B cell (primary cell): ENCODE measurements at regions not wholly inside any gene's neighbourhood (a gene's known extent, or its start where the extent isn't known, plus 50 kb on each side); places are given as distances from the start of the nearest gene placed in this dataset.

Experiments used
- ATAC-seq: fragments of 200-7000 bp; cut with Tn5 transposase; one replicate; pipeline ENCODE4 v1.10.0; 2021; ENCODE audit warnings: low read depth, mild to moderate bottlenecking, moderate number of reproducible peaks, moderate library complexity
- CTCF ChIA-PET: fragments of 350-600 bp; sonication (Branson Sonifier 250); formaldehyde crosslinking; loops from one replicate; lab custom pipeline; 2021; ENCODE audit warnings: antibody characterized with exemption, inconsistent platforms; lab: Charles Lee
- POLR2A ChIA-PET: fragments of 350-600 bp; sonication (Branson Sonifier 250); formaldehyde crosslinking; loops from one replicate; lab custom pipeline; 2021; ENCODE audit warnings: antibody characterized with exemption; lab: Charles Lee
- DNase-seq: peaks from one replicate; pipeline ENCODE4 v3.0.0; 2013
- H2AFZ ChIP-seq: 2 replicates; pipeline ENCODE4 v1.6.1; 2012; ENCODE audit warnings: mild to moderate bottlenecking, low read depth, low read length; ENCODE audit not compliant: insufficient read depth, poor library complexity, severe bottlenecking
- H3K27ac ChIP-seq, 2 donors: 1 replicate in 1 of 2; 2 replicates in 1 of 2; pipeline ENCODE4 v1.5.1; 2012 to 2013; ENCODE audit warnings: low read length in 2 of 2, mild to moderate bottlenecking in 2 of 2, moderate library complexity in 1 of 2
- H3K27me3 ChIP-seq, 4 experiments: fragments of 200-600 bp in 1 of 4; sonication (generic) in 1 of 4; replicated peaks in 1 of 4; 1 replicate in 2 of 4; 2 replicates in 2 of 4; pipeline versions ENCODE4 v1.6.1 to v1.7.0; 2013 to 2016; ENCODE audit warnings: low read length in 3 of 4, mild to moderate bottlenecking in 2 of 4, mixed read lengths in 1 of 4, moderate library complexity in 1 of 4; ENCODE audit not compliant: insufficient read depth in 4 of 4, control insufficient read depth in 3 of 4; ENCODE audit errors: control extremely low read depth in 1 of 4
- H3K36me3 ChIP-seq, 2 experiments: replicated peaks in 1 of 2; 1 replicate in 1 of 2; 2 replicates in 1 of 2; pipeline versions ENCODE4 v1.6.1 to v1.7.1; 2013; ENCODE audit warnings: low read length in 1 of 2; ENCODE audit not compliant: insufficient read depth in 2 of 2, control insufficient read depth in 1 of 2; ENCODE audit errors: control extremely low read depth in 1 of 2, extremely low read depth in 1 of 2
- H3K4me1 ChIP-seq, 2 donors: fragments of 200-600 bp in 1 of 2; sonication (generic) in 1 of 2; 1 replicate in 1 of 2; 2 replicates in 1 of 2; pipeline versions ENCODE4 v1.5.1 to v1.6.1; 2013 to 2017; ENCODE audit warnings: low read length in 2 of 2; ENCODE audit not compliant: control insufficient read depth in 2 of 2, insufficient read depth in 2 of 2
- H3K4me2 ChIP-seq: replicated peaks from 2 replicates; pipeline ENCODE3; 2012; ENCODE audit warnings: mild to moderate bottlenecking, low read depth, low read length; ENCODE audit not compliant: poor library complexity, severe bottlenecking
- H3K4me3 ChIP-seq, 5 experiments: fragments of 200-600 bp in 1 of 5; sonication (generic) in 1 of 5; 1 replicate in 3 of 5; 2 replicates in 2 of 5; pipeline versions ENCODE4 v1.5.1 to v1.7.0; 2011 to 2016; ENCODE audit warnings: low read length in 4 of 5, mild to moderate bottlenecking in 4 of 5, low read depth in 2 of 5, control low read depth in 1 of 5, moderate library complexity in 1 of 5; ENCODE audit not compliant: insufficient read depth in 1 of 5; ENCODE audit errors: control extremely low read depth in 1 of 5, extremely low read depth in 1 of 5
- H3K79me2 ChIP-seq: fragments of 200-600 bp; sonication (generic); one replicate; pipeline ENCODE4 v1.6.0; 2016; ENCODE audit warnings: low read length; ENCODE audit not compliant: control insufficient read depth, insufficient read depth
- H3K9ac ChIP-seq: fragments of 200-600 bp; sonication (generic); 2 replicates; pipeline ENCODE4 v1.6.1; 2017; ENCODE audit warnings: mild to moderate bottlenecking, low read length, moderate library complexity
- H3K9me3 ChIP-seq, 3 donors: one replicate each; pipeline versions ENCODE4 v1.6.1 to v1.7.1; 2013; ENCODE audit warnings: low read length in 2 of 3; ENCODE audit not compliant: control insufficient read depth in 2 of 3, insufficient read depth in 1 of 3; ENCODE audit errors: control extremely low read depth in 1 of 3
- H4K20me1 ChIP-seq: 2 replicates; pipeline ENCODE4 v1.6.0; 2012; ENCODE audit warnings: mild to moderate bottlenecking, low read length; ENCODE audit not compliant: insufficient read depth, control insufficient read depth, poor library complexity, severe bottlenecking
- H3K27ac Mint-ChIP-seq: one replicate; pipeline ENCODE4 v1.8.0; 2021; ENCODE audit warnings: mixed read lengths
- H3K27me3 Mint-ChIP-seq: one replicate; pipeline ENCODE4 v1.8.0; 2021; ENCODE audit warnings: mixed read lengths
- H3K4me1 Mint-ChIP-seq: one replicate; pipeline ENCODE4 v1.8.0; 2021; ENCODE audit warnings: mixed read lengths
- H3K4me3 Mint-ChIP-seq: one replicate; pipeline ENCODE4 v1.8.0; 2021; ENCODE audit warnings: mixed read lengths
- H3K9me3 Mint-ChIP-seq: one replicate; pipeline ENCODE4 v1.8.0; 2022; ENCODE audit warnings: mixed read lengths; ENCODE audit not compliant: insufficient read depth
- EZH2 ChIP-seq: IDR thresholded peaks from 2 replicates; pipeline ENCODE4 v1.6.1; 2012; ENCODE audit warnings: borderline replicate concordance, low read depth, mild to moderate bottlenecking, moderate library complexity, low read length; ENCODE audit not compliant: insufficient read depth, poor library complexity, severe bottlenecking
- WGBS: methylation state at CpG from one replicate; pipeline ENCODE4 v1.1.5; 2013; ENCODE audit warnings: missing lambda C conversion rate; ENCODE audit not compliant: insufficient coverage; 5-methylcytosine and 5-hydroxymethylcytosine counted together
- intact Hi-C: fragments of 100-400 bp; cut with micrococcal nuclease; formaldehyde crosslinking; loops from one replicate; pipeline ENCODE4 v1.10.0; 2022
- TF ChIP-seq, protein P1 (sequence below): fragments of 200-600 bp; IDR thresholded peaks from one replicate; pipeline ENCODE4 v1.8.0; 2022; ENCODE audit warnings: antibody characterized with exemption, mild to moderate bottlenecking

DNA sequence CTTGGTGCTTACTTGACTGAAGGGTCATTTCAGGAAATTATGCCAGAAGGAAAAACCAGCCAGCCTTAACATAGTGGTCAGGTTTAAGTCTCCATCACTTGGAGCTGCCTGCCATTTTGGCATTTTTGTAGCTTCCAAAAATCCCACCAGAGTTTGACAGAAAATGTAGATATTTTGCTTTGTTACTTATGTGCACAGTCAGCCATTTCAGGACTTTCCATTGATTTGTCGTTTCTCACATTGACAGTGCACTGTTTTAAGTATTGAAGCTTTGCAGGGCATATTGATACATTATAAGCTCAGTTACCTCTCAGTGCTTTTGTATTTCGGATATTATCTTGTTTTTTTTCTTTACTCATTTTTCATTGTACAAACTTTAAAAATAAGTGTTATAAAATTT, 89.0 kb upstream of the ANKRD34C start:
- no CpG with 5 or more reads among the region's 2 CpGs for WGBS
- Histone ChIP-seq H3K4me2 (no peak overlapping the region), H3K79me2 (no peaks in the 10 kb centered on the region), H2AFZ (no peak overlapping the region), H4K20me1 (no peaks in the 10 kb centered on the region), H3K9ac (no peak overlapping the region), H3K4me1 (no peaks in the 10 kb centered on the region), H3K36me3 (no peaks in the 10 kb centered on the region), H3K9me3 (no peaks in the 10 kb centered on the region), H3K27ac (no peak overlapping the region), H3K27me3 (peaks cover 0 to 6% (median 0%) of the 10 kb centered on the region in 4 experiments), H3K4me3 (no peak overlapping the region)
- no peak overlapping the region for H3K27ac Mint-ChIP-seq
- intact Hi-C loops, result no loop called here
- no peak for DNase-seq
- H3K27me3 Mint-ChIP-seq, result peaks cover 39% of the 10 kb centered on the region
- H3K4me1 Mint-ChIP-seq, result no peaks in the 10 kb centered on the region
- H3K9me3 Mint-ChIP-seq, result no peaks in the 10 kb centered on the region
- CTCF ChIA-PET, result interaction anchor here (1.6 to 1.9 kb wide), 2 partner anchors 9 to 15 kb away, joined by 4 to 14 read pairs; no protein-coding TSS in a partner anchor
- no peak for ATAC-seq
- no peak overlapping the region for H3K4me3 Mint-ChIP-seq
- POLR2A ChIA-PET, result no interaction called here
- no peak for TF ChIP-seq EZH2
- TF ChIP-seq, protein P1, sequence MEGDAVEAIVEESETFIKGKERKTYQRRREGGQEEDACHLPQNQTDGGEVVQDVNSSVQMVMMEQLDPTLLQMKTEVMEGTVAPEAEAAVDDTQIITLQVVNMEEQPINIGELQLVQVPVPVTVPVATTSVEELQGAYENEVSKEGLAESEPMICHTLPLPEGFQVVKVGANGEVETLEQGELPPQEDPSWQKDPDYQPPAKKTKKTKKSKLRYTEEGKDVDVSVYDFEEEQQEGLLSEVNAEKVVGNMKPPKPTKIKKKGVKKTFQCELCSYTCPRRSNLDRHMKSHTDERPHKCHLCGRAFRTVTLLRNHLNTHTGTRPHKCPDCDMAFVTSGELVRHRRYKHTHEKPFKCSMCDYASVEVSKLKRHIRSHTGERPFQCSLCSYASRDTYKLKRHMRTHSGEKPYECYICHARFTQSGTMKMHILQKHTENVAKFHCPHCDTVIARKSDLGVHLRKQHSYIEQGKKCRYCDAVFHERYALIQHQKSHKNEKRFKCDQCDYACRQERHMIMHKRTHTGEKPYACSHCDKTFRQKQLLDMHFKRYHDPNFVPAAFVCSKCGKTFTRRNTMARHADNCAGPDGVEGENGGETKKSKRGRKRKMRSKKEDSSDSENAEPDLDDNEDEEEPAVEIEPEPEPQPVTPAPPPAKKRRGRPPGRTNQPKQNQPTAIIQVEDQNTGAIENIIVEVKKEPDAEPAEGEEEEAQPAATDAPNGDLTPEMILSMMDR, result no peak

DNA sequence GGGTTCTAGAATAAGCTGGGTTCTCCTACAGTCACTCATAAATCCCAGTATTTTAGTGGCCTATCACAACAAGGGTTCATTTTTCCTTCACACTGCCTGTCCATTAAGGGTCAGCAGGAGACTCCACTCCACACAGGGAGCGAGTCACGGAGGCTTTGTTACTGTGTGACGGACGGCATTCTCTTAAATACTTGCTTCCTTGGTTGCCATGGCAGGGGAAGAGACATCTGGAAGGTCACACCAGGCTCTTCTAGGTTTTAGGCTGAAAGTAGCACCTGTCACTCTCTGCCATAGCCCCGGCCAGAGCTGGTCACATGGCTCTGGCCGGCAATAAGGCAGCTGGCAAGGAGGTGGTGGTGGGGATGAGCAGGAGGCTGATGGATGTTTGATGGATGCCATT, 89.4 kb upstream of the ANKRD34C start:
- intact Hi-C loops, result no loop called here
- H3K36me3 ChIP-seq, result no peaks in the 10 kb centered on the region
- Mint-ChIP-seq H3K9me3 (no peaks in the 10 kb centered on the region), H3K4me3 (no peak overlapping the region), H3K27ac (no peak overlapping the region), H3K27me3 (peaks cover 39% of the 10 kb centered on the region), H3K4me1 (no peaks in the 10 kb centered on the region)
- H4K20me1 ChIP-seq, result no peaks in the 10 kb centered on the region
- H3K4me3 ChIP-seq, result no peak overlapping the region
- H3K27me3 ChIP-seq, result peaks cover 0 to 6% (median 0%) of the 10 kb centered on the region in 4 experiments
- CTCF ChIA-PET, result interaction anchor here (1.9 kb wide), 1 partner anchor 9 kb away, joined by 14 read pairs; no protein-coding TSS in a partner anchor
- H3K4me2 ChIP-seq, result no peak overlapping the region
- DNase-seq, result no peak
- no peaks in the 10 kb centered on the region for H3K79me2 ChIP-seq
- no peak overlapping the region for H3K27ac ChIP-seq
- no peak for ATAC-seq
- TF ChIP-seq, protein P1, result no peak
- TF ChIP-seq EZH2, result no peak
- H3K9ac ChIP-seq, result no peak overlapping the region
- H3K4me1 ChIP-seq, result no peaks in the 10 kb centered on the region
- POLR2A ChIA-PET, result no interaction called here
- no peak overlapping the region for H2AFZ ChIP-seq
- no peaks in the 10 kb centered on the region for H3K9me3 ChIP-seq
- WGBS, result 87% methylated on average over 6 of the region's 6 CpGs
